NT2/D1 (cell line): ENCODE measurements at regions not wholly inside any gene's neighbourhood (a gene's known extent, or its start where the extent isn't known, plus 50 kb on each side); places are given as distances from the start of the nearest gene placed in this dataset.

ENCODE experiments used
- SUZ12 ChIP-seq: IDR thresholded peaks from 2 replicates; pipeline ENCODE4 v1.6.1; 2011; ENCODE audit not compliant: insufficient read length, insufficient read depth; ENCODE audit errors: extremely low read depth
- YY1 ChIP-seq: IDR thresholded peaks from 2 replicates; pipeline ENCODE4 v1.6.1; 2011; ENCODE audit not compliant: insufficient read length, insufficient read depth

- TF ChIP-seq SUZ12 (no peak), YY1 (no peak)
Measured at GRCh38 chr10:85400981-85401695, 965.5 kb downstream of the GRID1 start.
